Loucy (cell line): ENCODE measurements at regions not wholly inside any gene's neighbourhood (a gene's known extent, or its start where the extent isn't known, plus 50 kb on each side); places are given as distances from the start of the nearest gene placed in this dataset.

ENCODE experiments used
- CTCF ChIP-seq: fragments of 200-600 bp; sonication (generic); conservative IDR thresholded peaks from 2 replicates; pipeline ENCODE4 v1.5.1; 2014; ENCODE audit warnings: mild to moderate bottlenecking, antibody characterized with exemption, low read length
- EZH2phosphoT487 ChIP-seq: fragments of 200-600 bp; IDR thresholded peaks from 2 replicates; pipeline ENCODE4 v1.6.1; 2018; ENCODE audit warnings: antibody characterized with exemption, mild to moderate bottlenecking, moderate library complexity, borderline replicate concordance

- no peak for TF ChIP-seq CTCF
- TF ChIP-seq EZH2phosphoT487 = no peak
Measured at GRCh38 chr12:131330106-131330815, 376.6 kb downstream of the ADGRD1 start.
